Hepatocyte (in vitro differentiated cells): ENCODE measurements at regions not wholly inside any gene's neighbourhood (a gene's known extent, or its start where the extent isn't known, plus 50 kb on each side); places are given as distances from the start of the nearest gene placed in this dataset.

Source experiments
- DNase-seq: peaks from one replicate; pipeline ENCODE4 v3.0.0-alpha.2; 2016; ENCODE audit warnings: low spot score
- H2AFZ ChIP-seq: fragments of 200-600 bp; sonication (generic); 2 replicates; pipeline ENCODE4 v1.6.0; 2016; ENCODE audit warnings: antibody characterized with exemption, mild to moderate bottlenecking
- H3K27ac ChIP-seq: fragments of 200-600 bp; sonication (generic); 2 replicates; pipeline ENCODE4 v1.5.1; 2016; ENCODE audit warnings: mild to moderate bottlenecking
- H3K27me3 ChIP-seq: fragments of 200-600 bp; sonication (generic); 2 replicates; pipeline ENCODE4 v1.6.1; 2016
- H3K36me3 ChIP-seq: fragments of 200-600 bp; sonication (generic); replicated peaks from 2 replicates; pipeline ENCODE4 v1.5.1; 2016; ENCODE audit warnings: low read depth; ENCODE audit not compliant: insufficient read depth
- H3K4me1 ChIP-seq: fragments of 200-600 bp; sonication (generic); 2 replicates; pipeline ENCODE4 v1.5.1; 2016; ENCODE audit warnings: mild to moderate bottlenecking, moderate library complexity; ENCODE audit not compliant: insufficient read depth
- H3K4me2 ChIP-seq: fragments of 200-600 bp; sonication (generic); 2 replicates; pipeline ENCODE4 v1.6.0; 2016
- H3K4me3 ChIP-seq: fragments of 200-600 bp; sonication (generic); 2 replicates; pipeline ENCODE4 v1.5.1; 2016; ENCODE audit warnings: mild to moderate bottlenecking
- H3K79me2 ChIP-seq: fragments of 200-600 bp; sonication (generic); 2 replicates; pipeline ENCODE4 v1.6.0; 2017; ENCODE audit warnings: mild to moderate bottlenecking
- H3K9me2 ChIP-seq: fragments of 200-600 bp; sonication (generic); replicated peaks from 2 replicates; pipeline ENCODE4 v1.6.0; 2017; ENCODE audit warnings: mild to moderate bottlenecking; ENCODE audit not compliant: insufficient read depth
- H3K9me3 ChIP-seq: fragments of 200-600 bp; sonication (generic); 2 replicates; pipeline ENCODE4 v1.5.1; 2016; ENCODE audit warnings: low read depth, mild to moderate bottlenecking
- H4K20me1 ChIP-seq: fragments of 200-600 bp; sonication (generic); 2 replicates; pipeline ENCODE4 v1.6.0; 2016; ENCODE audit warnings: mild to moderate bottlenecking; ENCODE audit not compliant: insufficient read depth, poor library complexity, severe bottlenecking
- CTCF ChIP-seq: fragments of 200-600 bp; sonication (generic); IDR thresholded peaks from 2 replicates; pipeline ENCODE4 v1.5.1; 2016; ENCODE audit warnings: antibody characterized with exemption, mild to moderate bottlenecking; ENCODE audit not compliant: poor library complexity
- EZH2 ChIP-seq: fragments of 200-600 bp; sonication (generic); IDR thresholded peaks from 2 replicates; pipeline ENCODE4 v1.6.1; 2016; ENCODE audit warnings: antibody characterized with exemption, mild to moderate bottlenecking, borderline replicate concordance
- EZH2phosphoT487 ChIP-seq: fragments of 200-600 bp; sonication (generic); IDR thresholded peaks from one replicate; pipeline ENCODE4 v1.6.1; 2018; ENCODE audit warnings: antibody characterized with exemption, mild to moderate bottlenecking, low read depth, moderate library complexity; ENCODE audit not compliant: unreplicated experiment, severe bottlenecking
- WGBS: methylation state at CpG from one replicate; pipeline ENCODE4 v1.1.6; 2016; ENCODE audit warnings: low lambda C conversion rate; ENCODE audit errors: missing lambda C conversion rate; 5-methylcytosine and 5-hydroxymethylcytosine counted together

GRCh38 chr1:229834230-229834629, 208.2 kb downstream of the URB2 start:
- no peaks in the 10 kb centered on the region for H3K79me2 ChIP-seq
- DNase-seq = no peak
- no peak overlapping the region for H3K4me3 ChIP-seq
- 94% methylated on average over 6 of the region's 6 CpGs for WGBS
- H3K9me2 ChIP-seq = no peaks in the 10 kb centered on the region
- H3K27me3 ChIP-seq = no peaks in the 10 kb centered on the region
- H3K9me3 ChIP-seq = no peaks in the 10 kb centered on the region
- no peaks in the 10 kb centered on the region for H4K20me1 ChIP-seq
- TF ChIP-seq EZH2 (no peak), CTCF (no peak), EZH2phosphoT487 (no peak)
- H3K4me1 ChIP-seq = peaks cover 11% of the 10 kb centered on the region
- no peaks in the 10 kb centered on the region for H3K36me3 ChIP-seq
- H3K4me2 ChIP-seq = no peak overlapping the region
- no peak overlapping the region for H2AFZ ChIP-seq
- no peak overlapping the region for H3K27ac ChIP-seq

GRCh38 chr1:229835226-229835625, 209.2 kb downstream of the URB2 start:
- Histone ChIP-seq H3K9me3 (no peaks in the 10 kb centered on the region), H2AFZ (no peak overlapping the region), H4K20me1 (no peaks in the 10 kb centered on the region), H3K9me2 (no peaks in the 10 kb centered on the region), H3K27ac (no peak overlapping the region), H3K4me2 (no peak overlapping the region), H3K79me2 (no peaks in the 10 kb centered on the region), H3K27me3 (no peaks in the 10 kb centered on the region), H3K4me3 (no peak overlapping the region), H3K4me1 (peaks cover 11% of the 10 kb centered on the region), H3K36me3 (no peaks in the 10 kb centered on the region)
- no peak for DNase-seq
- no peak for TF ChIP-seq EZH2
- no peak for TF ChIP-seq EZH2phosphoT487
- no peak for TF ChIP-seq CTCF
- WGBS = 70% methylated on average over 5 of the region's 5 CpGs

- H3K4me2 ChIP-seq = no peak overlapping the region
- H3K4me1 ChIP-seq = peaks cover 11% of the 10 kb centered on the region
- no peaks in the 10 kb centered on the region for H3K36me3 ChIP-seq
- TF ChIP-seq EZH2phosphoT487 (no peak), EZH2 (no peak), CTCF (no peak)
- WGBS = 89% methylated on average over 9 of the region's 9 CpGs
- no peaks in the 10 kb centered on the region for H3K9me3 ChIP-seq
- no peak overlapping the region for H3K27ac ChIP-seq
- H3K27me3 ChIP-seq = no peaks in the 10 kb centered on the region
- no peaks in the 10 kb centered on the region for H3K9me2 ChIP-seq
- H4K20me1 ChIP-seq = no peaks in the 10 kb centered on the region
- H2AFZ ChIP-seq = no peak overlapping the region
- H3K4me3 ChIP-seq = no peak overlapping the region
- no peak for DNase-seq
- no peaks in the 10 kb centered on the region for H3K79me2 ChIP-seq
Observed at GRCh38 chr1:229836324-229836723, 210.3 kb downstream of the URB2 start.

- Histone ChIP-seq H3K4me1 (peaks cover 8% of the 10 kb centered on the region), H2AFZ (no peak overlapping the region), H3K4me2 (no peak overlapping the region), H3K4me3 (no peak overlapping the region), H3K36me3 (no peaks in the 10 kb centered on the region), H3K27ac (no peak overlapping the region), H3K27me3 (no peaks in the 10 kb centered on the region), H3K9me3 (no peaks in the 10 kb centered on the region), H3K9me2 (no peaks in the 10 kb centered on the region), H3K79me2 (no peaks in the 10 kb centered on the region), H4K20me1 (no peaks in the 10 kb centered on the region)
- TF ChIP-seq EZH2 (no peak), CTCF (no peak), EZH2phosphoT487 (no peak)
- 91% methylated on average over 7 of the region's 7 CpGs for WGBS
- no peak for DNase-seq
Observed at GRCh38 chr1:229838204-229838603, 212.2 kb downstream of the URB2 start.
